Ishikawa (cell line): ENCODE measurements at regions not wholly inside any gene's neighbourhood (a gene's known extent, or its start where the extent isn't known, plus 50 kb on each side); places are given as distances from the start of the nearest gene placed in this dataset.

Experiments
- CEBPB ChIP-seq: IDR thresholded peaks from 2 replicates; pipeline ENCODE4 v1.6.1; 2012
- CREB1 ChIP-seq: IDR thresholded peaks from 2 replicates; pipeline ENCODE4 v1.6.1; 2012; ENCODE audit warnings: low read depth
- EGR1 ChIP-seq: IDR thresholded peaks from 2 replicates; pipeline ENCODE4 v1.6.1; 2012
- EP300 ChIP-seq: IDR thresholded peaks from 2 replicates; pipeline ENCODE4 v1.6.1; 2012; ENCODE audit warnings: borderline replicate concordance
- FOXM1 ChIP-seq: IDR thresholded peaks from 2 replicates; pipeline ENCODE4 v1.6.1; 2012; ENCODE audit warnings: low read depth, borderline replicate concordance
- MAX ChIP-seq: IDR thresholded peaks from 2 replicates; pipeline ENCODE4 v1.6.1; 2012
- NFIC ChIP-seq: IDR thresholded peaks from 2 replicates; pipeline ENCODE4 v1.6.1; 2012
- RAD21 ChIP-seq: IDR thresholded peaks from 2 replicates; pipeline ENCODE4 v1.6.1; 2012; ENCODE audit warnings: low read depth
- REST ChIP-seq: IDR thresholded peaks from 2 replicates; pipeline ENCODE4 v1.6.1; 2012; ENCODE audit warnings: low read depth, mild to moderate bottlenecking
- TAF1 ChIP-seq: IDR thresholded peaks from 2 replicates; pipeline ENCODE4 v1.6.1; 2012; ENCODE audit warnings: low read depth, mild to moderate bottlenecking
- TCF12 ChIP-seq: IDR thresholded peaks from 2 replicates; pipeline ENCODE4 v1.6.1; 2012; ENCODE audit warnings: low read depth
- TEAD4 ChIP-seq: IDR thresholded peaks from 2 replicates; pipeline ENCODE4 v1.6.1; 2012
- USF1 ChIP-seq: IDR thresholded peaks from 2 replicates; pipeline ENCODE4 v1.6.1; 2012
- YY1 ChIP-seq: IDR thresholded peaks from 2 replicates; pipeline ENCODE4 v1.6.1; 2012; ENCODE audit warnings: low read depth
- ZBTB7A ChIP-seq: IDR thresholded peaks from 2 replicates; pipeline ENCODE4 v1.6.1; 2012; ENCODE audit warnings: low read depth

GRCh38 chr4:148786699-148787098 lies 344.5 kb upstream of the NR3C2 start:
- TF ChIP-seq ZBTB7A (no peak), TEAD4 (no peak), NFIC (no peak), YY1 (no peak), REST (no peak), CREB1 (no peak), TCF12 (no peak), EGR1 (no peak), RAD21 (no peak), USF1 (no peak), MAX (no peak), CEBPB (no peak), TAF1 (no peak), FOXM1 (no peak), EP300 (no peak)

- TF ChIP-seq EGR1: no peak
- TF ChIP-seq REST: no peak
- TF ChIP-seq TEAD4: peak; percentile 98
- TF ChIP-seq EP300: peak; percentile 63; the same call in 1 of the 2 replicates
- peak; percentile 70 for TF ChIP-seq MAX
- TF ChIP-seq TCF12: peak; percentile 74; the same call in 1 of the 2 replicates
- no peak for TF ChIP-seq ZBTB7A
- no peak for TF ChIP-seq CREB1
- no peak for TF ChIP-seq NFIC
- 0 out of 2 replicates have a peak, but pooled peaks have one; percentile 32 for TF ChIP-seq YY1
- TF ChIP-seq USF1: 0 out of 2 replicates have a peak, but pooled peaks have one; percentile 6
- TF ChIP-seq FOXM1: no peak
- no peak for TF ChIP-seq TAF1
- no peak for TF ChIP-seq CEBPB
- peak; percentile 30; the same call in 1 of the 2 replicates for TF ChIP-seq RAD21
Observed at GRCh38 chr4:148782284-148782683, 340.1 kb upstream of the NR3C2 start.

- TF ChIP-seq CREB1 (no peak), CEBPB (no peak), EP300 (no peak)
Observed at GRCh38 chr4:148780426-148781005, 338.3 kb upstream of the NR3C2 start.

GRCh38 chr4:148779771-148780170 lies 337.6 kb upstream of the NR3C2 start:
- TF ChIP-seq EGR1: no peak
- TF ChIP-seq TEAD4: no peak
- no peak for TF ChIP-seq MAX
- no peak for TF ChIP-seq RAD21
- no peak for TF ChIP-seq FOXM1
- no peak for TF ChIP-seq CEBPB
- TF ChIP-seq ZBTB7A: no peak
- no peak for TF ChIP-seq USF1
- TF ChIP-seq NFIC: no peak
- TF ChIP-seq CREB1: no peak
- no peak for TF ChIP-seq YY1
- no peak for TF ChIP-seq EP300
- no peak for TF ChIP-seq TCF12
- TF ChIP-seq TAF1: no peak
- TF ChIP-seq REST: no peak
